Small intestine (tissue), 7 donors: ENCODE measurements at regions not wholly inside any gene's neighbourhood (a gene's known extent, or its start where the extent isn't known, plus 50 kb on each side); places are given as distances from the start of the nearest gene placed in this dataset.

Experiments used
- DNase-seq, 2 donors: peaks; one replicate each; pipeline versions ENCODE4 v3.0.0 to v3.0.0-alpha.2; 2013
- FAIRE-seq: peaks from 2 replicates; lab custom pipeline; 2012; peaks lifted over from hg19 to GRCh38; lab: Jason Lieb, UNC
- H3K27ac ChIP-seq, 3 donors: one replicate each; pipeline ENCODE4 v1.5.1; 2013; ENCODE audit warnings: low read length in 2 of 3, mild to moderate bottlenecking in 2 of 3, control low read depth in 1 of 3, inconsistent platforms in 1 of 3, low read depth in 1 of 3, moderate library complexity in 1 of 3
- H3K27me3 ChIP-seq, 3 donors: one replicate each; pipeline ENCODE4 v1.6.1; 2013; ENCODE audit warnings: low read length in 3 of 3, inconsistent platforms in 1 of 3; ENCODE audit not compliant: control insufficient read depth in 3 of 3, insufficient read depth in 3 of 3
- H3K36me3 ChIP-seq, 3 donors: one replicate each; pipeline ENCODE4 v1.6.1; 2013; ENCODE audit warnings: low read length in 3 of 3, inconsistent platforms in 1 of 3, low read depth in 1 of 3, mild to moderate bottlenecking in 1 of 3, moderate library complexity in 1 of 3; ENCODE audit not compliant: control insufficient read depth in 3 of 3, insufficient read depth in 2 of 3
- H3K4me1 ChIP-seq, 3 donors: one replicate each; pipeline ENCODE4 v1.6.1; 2013; ENCODE audit warnings: low read length in 2 of 3, inconsistent platforms in 1 of 3, low read depth in 1 of 3, mild to moderate bottlenecking in 1 of 3, moderate library complexity in 1 of 3; ENCODE audit not compliant: control insufficient read depth in 3 of 3, insufficient read depth in 2 of 3
- H3K4me3 ChIP-seq, 3 donors: one replicate each; pipeline ENCODE4 v1.5.1; 2013; ENCODE audit warnings: low read length in 3 of 3, control low read depth in 1 of 3, inconsistent platforms in 1 of 3, low read depth in 1 of 3, mild to moderate bottlenecking in 1 of 3, moderate library complexity in 1 of 3
- H3K9me3 ChIP-seq, 2 donors: one replicate each; pipeline ENCODE4 v1.6.1; 2013; ENCODE audit warnings: low read depth in 1 of 2, low read length in 1 of 2; ENCODE audit not compliant: control insufficient read depth in 2 of 2, insufficient read depth in 1 of 2
- WGBS, 3 donors: extraction: QIAGEN DNeasy Blood & Tissue Kit; methylation state at CpG; one replicate each; pipeline ENCODE4 v1.1.7; 2013; 5-methylcytosine and 5-hydroxymethylcytosine counted together
- donor health status: healthy with polysubstance abuse.
- donor health status: control.
- donor health status: control.
- donor health status: Bipolar disorder and iron deficiency.
- donor health status: healthy.

DNA sequence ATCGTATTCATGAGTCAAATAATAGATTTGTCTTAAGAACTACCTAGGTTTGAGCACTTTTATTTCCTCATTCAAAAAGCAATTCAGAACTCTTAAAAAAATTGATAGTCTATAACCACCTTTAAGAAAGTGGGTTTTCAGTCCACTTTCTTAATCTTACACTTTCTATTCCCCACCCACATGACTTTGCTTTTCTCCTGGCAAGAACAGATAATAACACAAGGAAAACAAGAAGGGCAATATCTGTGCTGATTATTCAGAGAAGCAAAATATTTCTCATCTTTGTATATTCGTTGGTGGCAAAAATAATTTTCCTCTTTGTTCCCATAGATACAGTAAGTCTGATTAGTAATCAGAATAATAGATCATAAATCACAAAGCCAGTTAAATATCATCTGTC lies 130.6 kb upstream of the DNAJC10 start:
- Histone ChIP-seq H3K27ac (no peak overlapping the region), H3K9me3 (no peaks in the 10 kb centered on the region), H3K27me3 (no peaks in the 10 kb centered on the region), H3K4me3 (no peak overlapping the region), H3K4me1 (no peaks in the 10 kb centered on the region), H3K36me3 (no peaks in the 10 kb centered on the region)
- DNase-seq (no peak), FAIRE-seq (no peak)
- 69 to 80% (median 76%) methylated on average over 2 of the region's 2 CpGs for WGBS, 3 donors

GRCh38 chr2:182586426-182586825 lies 129.6 kb upstream of the DNAJC10 start:
- Histone ChIP-seq H3K27ac (no peak overlapping the region), H3K27me3 (no peaks in the 10 kb centered on the region), H3K36me3 (no peaks in the 10 kb centered on the region), H3K9me3 (no peaks in the 10 kb centered on the region), H3K4me3 (no peak overlapping the region), H3K4me1 (no peaks in the 10 kb centered on the region)
- WGBS, 3 donors = 53 to 69% (median 57%) methylated on average over 2 of the region's 2 CpGs
- FAIRE-seq (no peak), DNase-seq (no peak)

DNA sequence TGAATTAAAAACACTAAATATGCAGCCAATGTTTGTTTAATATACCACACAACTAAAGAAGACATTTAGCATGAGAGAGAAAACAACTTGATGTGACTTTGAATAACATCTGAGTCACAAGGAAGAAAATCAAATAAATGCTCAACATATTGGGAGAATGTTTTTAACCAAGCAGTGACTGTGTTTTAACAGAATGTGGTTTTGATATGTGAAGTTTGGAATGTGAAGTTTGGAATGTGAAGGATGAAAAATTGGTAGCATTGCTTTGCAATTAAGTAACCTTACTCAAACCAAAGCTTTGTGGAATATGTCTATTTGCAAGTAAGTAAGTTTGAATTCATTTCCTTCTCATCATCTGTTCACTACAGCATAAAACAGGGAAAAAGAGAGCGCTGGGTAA lies 128.2 kb upstream of the DNAJC10 start:
- Histone ChIP-seq H3K36me3 (no peaks in the 10 kb centered on the region), H3K9me3 (no peaks in the 10 kb centered on the region), H3K27me3 (no peaks in the 10 kb centered on the region), H3K4me3 (no peak overlapping the region), H3K4me1 (no peaks in the 10 kb centered on the region), H3K27ac (no peak overlapping the region)
- no peak for DNase-seq
- 86 to 95% (median 91%) methylated on average over 1 of the region's 1 CpG for WGBS, 3 donors
- no peak for FAIRE-seq

DNA sequence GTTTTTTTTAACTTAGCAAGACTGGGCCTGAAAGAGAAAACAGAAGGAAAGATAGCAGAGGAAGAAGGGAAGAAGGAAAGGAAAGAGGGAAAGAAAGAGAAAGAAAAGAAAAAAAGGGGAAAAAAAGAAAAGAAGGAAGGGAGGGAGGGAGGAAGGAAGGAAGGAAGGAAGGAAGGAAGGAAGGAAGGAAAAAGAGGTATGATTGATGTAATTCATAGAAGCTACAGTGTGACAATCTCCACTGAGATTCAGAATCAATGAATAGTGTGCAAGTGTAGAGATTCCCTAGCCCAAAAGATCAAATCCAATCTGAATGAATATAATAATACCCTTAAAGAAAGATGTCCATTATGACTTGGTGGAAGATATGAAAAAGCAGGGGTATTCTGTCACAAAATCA lies 126.9 kb upstream of the DNAJC10 start:
- no peak for FAIRE-seq

GRCh38 chr2:182591774-182592173 lies 124.3 kb upstream of the DNAJC10 start:
- Histone ChIP-seq H3K27me3 (no peaks in the 10 kb centered on the region), H3K9me3 (no peaks in the 10 kb centered on the region), H3K36me3 (no peaks in the 10 kb centered on the region), H3K4me3 (no peak overlapping the region), H3K27ac (no peak overlapping the region), H3K4me1 (no peaks in the 10 kb centered on the region)
- WGBS, 3 donors = 41 to 53% (median 44%) methylated on average over 1 of the region's 1 CpG
- DNase-seq (no peak), FAIRE-seq (no peak)

More for the DNA sequence above, 126.9 kb upstream of the DNAJC10 start:
- Histone ChIP-seq H3K4me1 (no peaks in the 10 kb centered on the region), H3K27me3 (no peaks in the 10 kb centered on the region), H3K4me3 (no peak overlapping the region), H3K9me3 (no peaks in the 10 kb centered on the region), H3K36me3 (no peaks in the 10 kb centered on the region), H3K27ac (no peak overlapping the region)
- no peak for DNase-seq

DNA sequence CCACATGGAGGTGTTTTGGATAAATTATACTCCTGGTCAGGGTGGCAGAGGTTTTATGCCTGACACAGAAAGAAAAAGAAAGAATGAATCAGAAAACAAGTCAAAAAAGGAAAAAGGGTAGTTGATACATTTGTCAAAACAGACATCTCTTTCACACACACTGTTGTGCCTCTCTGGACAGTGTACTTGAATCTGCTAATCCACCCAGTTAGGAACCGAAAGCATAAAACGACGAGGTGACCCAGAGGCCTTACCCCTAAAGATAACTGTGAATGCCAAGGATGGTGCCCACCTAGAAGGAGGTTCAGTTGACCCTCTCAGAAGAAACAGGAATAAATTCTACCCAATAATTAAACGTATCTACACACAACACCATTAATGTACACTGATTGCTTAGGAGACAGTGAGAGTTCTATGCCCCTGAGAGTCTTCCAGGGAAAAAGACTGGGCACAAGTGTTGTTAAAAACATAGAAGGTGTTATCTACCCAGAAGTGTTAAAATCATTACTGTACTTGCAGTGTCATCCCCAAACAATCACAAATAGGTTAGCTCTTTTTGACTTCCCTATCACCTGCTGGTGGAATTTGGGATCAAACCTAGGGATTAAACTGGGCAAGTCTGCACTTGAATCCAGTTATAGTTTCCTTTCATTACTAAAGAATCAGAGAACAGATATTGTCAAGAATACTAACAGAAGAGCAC lies 123.2 kb upstream of the DNAJC10 start:
- no peaks in the 10 kb centered on the region for H3K27me3 ChIP-seq
- no peak overlapping the region for H3K4me3 ChIP-seq
- H3K27ac ChIP-seq = no peak overlapping the region
- H3K9me3 ChIP-seq = no peaks in the 10 kb centered on the region
- FAIRE-seq (no peak), DNase-seq (no peak)
- no peaks in the 10 kb centered on the region for H3K36me3 ChIP-seq
- 86 to 89% (median 87%) methylated on average over 4 of the region's 4 CpGs for WGBS, 3 donors
- H3K4me1 ChIP-seq = no peaks in the 10 kb centered on the region

- Histone ChIP-seq H3K36me3 (no peaks in the 10 kb centered on the region), H3K4me1 (no peaks in the 10 kb centered on the region), H3K27ac (no peak overlapping the region), H3K27me3 (no peaks in the 10 kb centered on the region), H3K4me3 (no peak overlapping the region), H3K9me3 (no peaks in the 10 kb centered on the region)
- WGBS, 3 donors = 44 to 50% (median 44%) methylated on average over 3 of the region's 3 CpGs
- DNase-seq (no peak), FAIRE-seq (no peak)
Measured at GRCh38 chr2:182593394-182593975, 122.6 kb upstream of the DNAJC10 start.

GRCh38 chr2:182594286-182594685 lies 121.8 kb upstream of the DNAJC10 start:
- H3K27me3 ChIP-seq = no peaks in the 10 kb centered on the region
- H3K4me1 ChIP-seq = no peaks in the 10 kb centered on the region
- WGBS, 3 donors = 88 to 89% (median 88%) methylated on average over 1 of the region's 1 CpG
- FAIRE-seq (no peak), DNase-seq (no peak)
- no peaks in the 10 kb centered on the region for H3K36me3 ChIP-seq
- no peak overlapping the region for H3K27ac ChIP-seq
- no peak overlapping the region for H3K4me3 ChIP-seq
- no peaks in the 10 kb centered on the region for H3K9me3 ChIP-seq

DNA sequence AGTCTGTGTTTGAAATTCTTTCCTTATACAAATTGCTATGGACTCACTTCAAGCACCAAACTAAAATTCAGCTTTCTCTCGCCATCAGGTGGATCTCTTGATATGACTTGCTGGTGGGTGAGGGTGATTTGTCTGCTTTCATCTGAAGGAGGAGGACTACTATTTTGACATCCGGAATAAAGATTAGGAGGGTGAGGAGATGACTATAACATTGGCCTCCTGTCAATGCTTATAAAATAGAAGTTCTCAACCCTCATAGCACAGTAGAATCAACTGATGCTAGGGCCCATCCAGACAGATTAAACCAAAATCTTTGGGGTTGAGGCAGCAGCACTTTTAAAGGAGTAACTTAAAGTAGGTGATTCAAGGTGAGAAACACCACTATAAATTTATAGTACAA lies 120.4 kb upstream of the DNAJC10 start:
- DNase-seq (no peak), FAIRE-seq (no peak)
- no peak overlapping the region for H3K4me3 ChIP-seq
- 69 to 92% (median 85%) methylated on average over 2 of the region's 2 CpGs for WGBS, 3 donors
- no peak overlapping the region for H3K27ac ChIP-seq
- no peaks in the 10 kb centered on the region for H3K9me3 ChIP-seq
- H3K4me1 ChIP-seq = no peaks in the 10 kb centered on the region
- no peaks in the 10 kb centered on the region for H3K27me3 ChIP-seq
- H3K36me3 ChIP-seq = no peaks in the 10 kb centered on the region
